ENCODE measurements at regions not wholly inside any gene's neighbourhood (a gene's known extent, or its start where the extent isn't known, plus 50 kb on each side); places are given as distances from the start of the nearest gene placed in this dataset.

DNA sequence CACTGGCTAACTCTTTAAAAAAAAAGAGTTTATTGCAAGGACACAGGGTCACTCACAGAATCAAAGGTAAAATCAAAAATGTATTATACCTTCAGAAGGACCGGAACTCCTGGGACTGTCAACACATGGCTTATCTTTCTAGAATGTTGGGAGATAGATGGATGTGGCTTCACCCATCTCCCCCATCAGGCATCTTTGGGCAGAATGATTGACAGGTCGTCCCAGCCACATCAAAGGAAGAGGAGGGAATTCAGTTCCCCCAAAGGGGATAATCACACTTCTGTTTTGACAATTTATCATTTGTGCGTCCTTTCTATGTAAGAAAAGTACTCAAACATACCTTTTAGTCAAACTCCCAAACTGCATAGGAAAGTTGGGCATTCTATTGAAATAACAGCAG is 228.6 kb upstream of the CDH5 start:
- no peak overlapping the region for H3K27ac Mint-ChIP-seq
- no peaks in the 10 kb centered on the region for H3K9me3 Mint-ChIP-seq
- CTCF ChIA-PET: no interaction called here
- no peak overlapping the region for H3K4me3 Mint-ChIP-seq
- H3K36me3 Mint-ChIP-seq: no peaks in the 10 kb centered on the region
- no peaks in the 10 kb centered on the region for H3K4me1 Mint-ChIP-seq
- DNase-seq: no peak
- H3K27me3 Mint-ChIP-seq: peaks cover 18% of the 10 kb centered on the region

DNA sequence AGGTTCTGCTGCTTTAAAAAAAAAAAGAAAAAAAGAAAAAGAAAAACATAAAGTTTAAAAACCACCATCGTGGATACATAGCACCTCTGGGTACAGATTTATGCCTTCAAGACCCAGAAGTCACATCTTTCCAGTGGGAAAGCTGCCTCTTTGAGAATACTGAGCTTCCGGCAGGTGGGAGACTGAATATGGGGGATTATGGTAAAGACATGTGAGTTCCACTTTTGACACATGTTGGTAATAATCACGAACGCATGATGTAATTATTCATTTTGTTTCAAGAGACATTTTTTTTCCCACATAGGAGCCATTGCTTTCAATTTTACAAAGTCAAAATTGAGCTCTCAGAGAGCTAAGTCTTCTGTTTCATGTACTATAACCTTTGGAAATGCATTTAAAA is 229.7 kb upstream of the CDH5 start:
- no peak overlapping the region for H3K4me3 Mint-ChIP-seq
- no peaks in the 10 kb centered on the region for H3K9me3 Mint-ChIP-seq
- H3K4me1 Mint-ChIP-seq: no peaks in the 10 kb centered on the region
- CTCF ChIA-PET: no interaction called here
- H3K27me3 Mint-ChIP-seq: peaks cover 14% of the 10 kb centered on the region
- no peak overlapping the region for H3K27ac Mint-ChIP-seq
- no peaks in the 10 kb centered on the region for H3K36me3 Mint-ChIP-seq
- DNase-seq: no peak

DNA sequence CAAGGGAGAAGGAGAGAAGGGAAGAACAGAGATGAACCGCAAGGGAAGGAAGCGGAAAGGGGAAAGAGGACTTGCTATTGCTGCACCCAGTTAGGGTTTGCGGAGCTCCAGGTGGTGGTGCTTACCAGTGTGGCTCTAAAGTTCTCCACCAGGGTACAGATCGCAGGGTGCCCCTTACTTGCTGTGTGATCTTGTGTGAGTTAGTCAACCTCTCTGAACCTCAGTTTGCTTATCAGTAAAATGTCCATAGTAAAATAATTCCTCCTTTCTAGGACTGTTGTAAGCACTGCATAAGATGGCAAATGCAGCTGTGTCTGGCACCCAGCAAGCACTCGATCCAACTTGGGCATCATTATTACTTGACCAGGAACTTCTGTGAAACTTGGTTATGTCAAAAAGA is 230.7 kb upstream of the CDH5 start:
- DNase-seq: no peak
- H3K27me3 Mint-ChIP-seq: peaks cover 8% of the 10 kb centered on the region
- CTCF ChIA-PET: no interaction called here

DNA sequence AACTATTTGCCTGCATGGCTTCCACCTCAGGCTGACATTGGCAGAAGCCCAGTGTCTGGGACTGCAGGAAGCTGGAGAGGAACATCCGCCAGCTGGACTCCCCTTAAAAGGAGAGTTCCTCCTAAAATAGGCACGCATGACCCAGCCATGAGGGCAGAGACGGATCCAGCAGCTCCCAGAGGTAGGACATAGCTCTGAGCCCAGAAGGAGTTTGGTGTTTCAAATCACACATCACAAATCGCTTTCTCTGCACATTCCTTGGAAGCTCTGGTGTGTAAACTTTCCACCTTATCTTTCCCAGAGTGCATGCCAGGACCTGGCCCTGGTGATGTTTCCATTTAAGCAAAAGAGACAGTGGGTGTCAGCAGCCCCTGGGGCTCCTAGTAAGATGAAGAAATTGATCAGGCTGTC is 231.1 kb upstream of the CDH5 start:
- CTCF ChIA-PET: no interaction called here
- Mint-ChIP-seq H3K27me3 (peaks cover 10% of the 10 kb centered on the region), H3K4me1 (no peaks in the 10 kb centered on the region), H3K4me3 (no peak overlapping the region), H3K27ac (no peak overlapping the region), H3K9me3 (no peaks in the 10 kb centered on the region), H3K36me3 (no peaks in the 10 kb centered on the region)
- DNase-seq: no peak

More for the DNA sequence above, 230.7 kb upstream of the CDH5 start:
- Mint-ChIP-seq H3K27ac (no peak overlapping the region), H3K36me3 (no peaks in the 10 kb centered on the region), H3K9me3 (no peaks in the 10 kb centered on the region), H3K4me1 (no peaks in the 10 kb centered on the region), H3K4me3 (no peak overlapping the region)

DNA sequence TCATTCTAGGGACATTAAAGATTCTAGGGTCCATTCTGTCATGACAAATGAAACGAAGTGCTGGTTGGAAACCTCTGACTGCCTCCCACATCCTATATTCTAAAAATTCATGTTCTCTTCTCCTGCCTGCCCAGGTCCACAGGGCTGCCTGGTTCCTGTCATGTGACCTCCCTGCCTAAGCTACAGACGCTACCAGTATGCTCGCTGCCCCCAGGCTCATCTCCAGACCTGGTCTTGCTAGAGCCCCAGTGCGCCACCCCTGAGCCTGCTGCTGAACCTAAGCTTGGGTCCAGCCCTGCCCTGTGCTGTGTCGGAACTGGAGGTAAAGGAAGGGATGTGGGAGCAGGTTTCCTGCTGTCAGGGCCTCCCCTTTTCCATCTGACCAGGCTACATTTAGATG is 231.6 kb upstream of the CDH5 start:
- Mint-ChIP-seq H3K36me3 (no peaks in the 10 kb centered on the region), H3K27me3 (peaks cover 13% of the 10 kb centered on the region), H3K4me1 (no peaks in the 10 kb centered on the region), H3K9me3 (no peaks in the 10 kb centered on the region), H3K4me3 (no peak overlapping the region), H3K27ac (no peak overlapping the region)
- CTCF ChIA-PET: no interaction called here
- no peak for DNase-seq

DNA sequence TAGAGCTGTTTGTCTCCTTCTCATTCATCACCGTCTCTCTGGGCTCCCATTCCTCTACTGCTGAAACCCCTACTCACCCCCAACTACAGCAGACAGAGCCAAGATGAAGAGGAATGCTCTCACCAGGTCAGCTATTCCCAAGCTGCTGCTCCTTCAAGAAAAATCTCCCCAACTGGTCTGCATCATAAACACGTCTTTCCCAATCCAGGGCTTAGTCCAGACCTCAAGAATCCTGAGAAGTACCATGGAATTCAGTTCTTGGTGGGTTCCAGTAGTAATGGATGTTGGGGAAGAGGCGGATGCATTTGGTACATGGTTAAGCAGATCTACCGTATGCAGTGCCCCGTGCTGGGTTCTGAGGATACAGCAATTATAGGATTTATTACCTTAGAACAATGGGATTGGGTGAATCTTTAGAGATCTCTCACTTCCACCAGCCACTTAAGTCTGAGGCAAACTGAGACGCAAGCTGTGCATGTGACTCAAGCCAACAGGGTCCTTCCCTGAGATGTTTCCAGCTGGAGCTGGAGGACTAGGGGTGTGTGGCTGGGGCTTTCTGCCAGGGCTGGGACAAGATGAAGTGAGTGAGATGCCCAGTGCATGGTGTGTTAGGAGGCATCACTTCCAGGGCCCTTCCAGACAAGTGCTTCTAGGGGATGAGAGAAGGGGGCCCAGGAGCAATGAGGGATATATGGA is 232.7 kb upstream of the CDH5 start:
- H3K36me3 Mint-ChIP-seq: no peaks in the 10 kb centered on the region
- CTCF ChIA-PET: no interaction called here

DNA sequence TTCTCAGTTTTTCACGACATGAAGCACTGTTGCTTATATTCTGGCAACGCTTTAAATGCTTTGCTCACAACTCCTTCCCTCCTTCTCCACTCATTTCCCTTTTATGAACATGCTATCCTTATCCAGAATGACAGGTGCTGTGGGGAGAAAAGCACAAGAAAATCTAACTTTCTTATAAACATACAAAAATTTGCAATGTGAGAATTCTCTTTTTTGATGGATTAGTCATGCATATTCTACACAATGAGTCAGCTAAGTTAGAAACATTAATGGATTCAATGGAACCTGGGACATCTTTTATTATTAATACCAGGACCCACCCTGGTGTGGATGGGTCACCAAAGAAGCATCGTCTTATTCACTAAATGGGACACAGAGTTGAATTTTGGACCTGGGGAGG is 234.6 kb upstream of the CDH5 start:
- DNase-seq: no peak
- no peaks in the 10 kb centered on the region for H3K4me1 Mint-ChIP-seq
- H3K36me3 Mint-ChIP-seq: no peaks in the 10 kb centered on the region
- H3K27me3 Mint-ChIP-seq: peaks cover 39% of the 10 kb centered on the region
- no peak overlapping the region for H3K27ac Mint-ChIP-seq
- no peak overlapping the region for H3K4me3 Mint-ChIP-seq
- H3K9me3 Mint-ChIP-seq: no peaks in the 10 kb centered on the region
- CTCF ChIA-PET: no interaction called here

More for the DNA sequence above, 232.7 kb upstream of the CDH5 start:
- DNase-seq: no peak
- Mint-ChIP-seq H3K9me3 (no peaks in the 10 kb centered on the region), H3K27ac (no peak overlapping the region), H3K4me1 (no peaks in the 10 kb centered on the region), H3K4me3 (no peak overlapping the region), H3K27me3 (peaks cover 20% of the 10 kb centered on the region)

DNA sequence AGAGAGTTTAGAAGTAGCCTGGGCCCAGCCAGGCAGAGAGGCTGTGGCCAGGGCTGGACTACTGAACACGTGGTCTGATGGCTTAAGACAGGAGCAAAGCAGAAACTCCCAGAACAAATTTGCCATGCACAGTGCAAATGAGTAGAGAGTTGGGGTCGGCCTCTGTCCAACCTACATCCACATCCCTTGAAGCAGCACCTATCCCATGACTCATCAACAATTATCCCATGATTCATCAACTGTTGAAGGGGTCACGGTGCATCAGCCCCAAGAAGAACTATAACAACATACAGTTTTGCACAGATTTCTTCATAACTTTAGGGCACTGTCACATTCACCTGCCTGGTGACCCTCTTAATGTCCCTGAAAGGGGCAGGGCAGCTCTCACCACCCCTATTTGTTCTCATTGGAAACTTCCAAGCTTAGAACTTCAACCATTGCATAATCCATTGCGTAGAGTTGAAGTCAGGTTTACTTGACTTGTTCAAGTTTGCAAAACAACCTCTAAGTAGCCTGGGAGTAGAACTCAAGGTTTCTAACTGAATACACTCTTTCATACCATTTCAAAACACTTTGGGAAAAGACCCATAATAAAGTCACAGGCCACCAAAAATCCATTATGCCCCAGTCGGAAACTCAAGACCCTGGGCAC is 235.2 kb upstream of the CDH5 start:
- H3K4me1 Mint-ChIP-seq: no peaks in the 10 kb centered on the region
- no peaks in the 10 kb centered on the region for H3K9me3 Mint-ChIP-seq
- CTCF ChIA-PET: no interaction called here
- H3K36me3 Mint-ChIP-seq: no peaks in the 10 kb centered on the region
- H3K4me3 Mint-ChIP-seq: no peak overlapping the region
- H3K27ac Mint-ChIP-seq: no peak overlapping the region
- no peak for DNase-seq
- peaks cover 45% of the 10 kb centered on the region for H3K27me3 Mint-ChIP-seq

DNA sequence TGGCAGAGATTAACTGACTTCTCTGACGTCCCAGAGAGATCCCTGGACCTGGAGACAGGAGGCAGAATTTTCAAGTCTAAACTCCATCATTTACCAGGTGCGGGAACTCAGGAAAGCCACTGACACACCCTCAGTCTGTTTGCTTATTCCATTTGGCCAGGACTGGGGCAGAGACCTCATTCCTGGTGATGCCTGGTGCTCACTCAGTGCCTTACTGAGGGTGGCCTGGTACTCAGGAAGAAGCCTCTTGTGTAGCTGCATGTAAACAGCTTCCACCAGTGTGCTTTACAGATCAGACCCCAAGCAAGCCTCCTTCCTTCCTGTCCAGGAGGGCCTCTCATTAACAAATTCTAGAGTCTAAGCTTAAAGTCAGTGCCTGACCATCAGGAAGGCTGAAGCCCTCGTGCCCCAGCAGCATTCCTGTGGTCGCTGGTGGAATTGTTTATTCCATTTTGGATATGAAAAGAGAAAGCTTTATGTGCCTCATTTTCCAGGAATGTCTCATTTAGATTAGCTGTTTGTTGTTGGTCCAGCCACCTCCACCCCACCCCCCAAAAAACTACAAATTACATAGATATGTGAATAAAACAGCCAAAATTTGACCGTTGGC is 236.1 kb upstream of the CDH5 start:
- H3K4me3 Mint-ChIP-seq: no peak overlapping the region
- no peak for DNase-seq
- H3K27me3 Mint-ChIP-seq: peaks cover 49% of the 10 kb centered on the region
- no peaks in the 10 kb centered on the region for H3K36me3 Mint-ChIP-seq
- no peaks in the 10 kb centered on the region for H3K4me1 Mint-ChIP-seq
- no peaks in the 10 kb centered on the region for H3K9me3 Mint-ChIP-seq
- H3K27ac Mint-ChIP-seq: no peak overlapping the region
- CTCF ChIA-PET: no interaction called here

DNA sequence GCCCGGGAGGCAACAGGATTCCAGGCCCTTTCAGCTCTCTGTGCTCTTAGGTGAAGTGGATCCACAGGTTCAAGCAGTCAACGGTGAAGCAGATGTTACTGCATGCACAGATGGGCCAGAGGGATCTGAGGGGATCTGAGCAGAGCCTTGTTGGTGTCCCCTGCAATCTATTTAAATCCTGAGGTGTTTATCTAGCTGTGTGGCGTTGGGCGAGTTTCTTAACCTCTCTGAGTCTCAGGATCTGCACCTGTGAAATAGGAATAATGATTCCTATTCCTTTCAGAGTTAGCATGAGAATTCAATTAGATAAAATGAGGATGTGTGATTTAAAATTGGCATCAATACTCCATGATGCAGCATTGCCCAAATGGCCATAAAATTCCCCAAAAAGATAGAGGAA is 237.3 kb upstream of the CDH5 start:
- no peak for DNase-seq
- Mint-ChIP-seq H3K27me3 (peaks cover 46% of the 10 kb centered on the region), H3K4me1 (no peaks in the 10 kb centered on the region), H3K9me3 (no peaks in the 10 kb centered on the region), H3K36me3 (no peaks in the 10 kb centered on the region), H3K27ac (no peak overlapping the region), H3K4me3 (no peak overlapping the region)
- CTCF ChIA-PET: no interaction called here

DNA sequence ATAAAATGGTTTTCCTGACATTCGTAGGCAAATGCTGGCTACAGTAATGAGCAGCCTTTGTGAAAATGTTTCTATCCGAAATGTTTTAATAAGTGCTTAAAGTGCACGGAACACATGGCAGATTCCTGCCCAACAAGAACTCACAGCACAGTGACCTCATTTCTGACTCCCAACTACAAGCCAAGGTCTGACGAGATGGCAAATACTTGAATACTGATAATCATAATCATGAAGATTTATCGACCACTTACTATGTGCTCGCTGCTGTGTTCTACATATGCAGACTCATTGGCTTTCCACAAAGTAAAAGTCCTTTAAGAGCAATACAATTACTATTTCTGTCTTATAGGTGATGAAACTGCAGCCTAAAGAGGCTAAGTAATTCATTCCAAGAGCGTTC is 238.1 kb upstream of the CDH5 start:
- DNase-seq: no peak
- no peaks in the 10 kb centered on the region for H3K36me3 Mint-ChIP-seq
- peaks cover 46% of the 10 kb centered on the region for H3K27me3 Mint-ChIP-seq
- H3K9me3 Mint-ChIP-seq: no peaks in the 10 kb centered on the region
- H3K4me3 Mint-ChIP-seq: no peak overlapping the region
- CTCF ChIA-PET: no interaction called here
- H3K4me1 Mint-ChIP-seq: no peaks in the 10 kb centered on the region
- no peak overlapping the region for H3K27ac Mint-ChIP-seq

DNA sequence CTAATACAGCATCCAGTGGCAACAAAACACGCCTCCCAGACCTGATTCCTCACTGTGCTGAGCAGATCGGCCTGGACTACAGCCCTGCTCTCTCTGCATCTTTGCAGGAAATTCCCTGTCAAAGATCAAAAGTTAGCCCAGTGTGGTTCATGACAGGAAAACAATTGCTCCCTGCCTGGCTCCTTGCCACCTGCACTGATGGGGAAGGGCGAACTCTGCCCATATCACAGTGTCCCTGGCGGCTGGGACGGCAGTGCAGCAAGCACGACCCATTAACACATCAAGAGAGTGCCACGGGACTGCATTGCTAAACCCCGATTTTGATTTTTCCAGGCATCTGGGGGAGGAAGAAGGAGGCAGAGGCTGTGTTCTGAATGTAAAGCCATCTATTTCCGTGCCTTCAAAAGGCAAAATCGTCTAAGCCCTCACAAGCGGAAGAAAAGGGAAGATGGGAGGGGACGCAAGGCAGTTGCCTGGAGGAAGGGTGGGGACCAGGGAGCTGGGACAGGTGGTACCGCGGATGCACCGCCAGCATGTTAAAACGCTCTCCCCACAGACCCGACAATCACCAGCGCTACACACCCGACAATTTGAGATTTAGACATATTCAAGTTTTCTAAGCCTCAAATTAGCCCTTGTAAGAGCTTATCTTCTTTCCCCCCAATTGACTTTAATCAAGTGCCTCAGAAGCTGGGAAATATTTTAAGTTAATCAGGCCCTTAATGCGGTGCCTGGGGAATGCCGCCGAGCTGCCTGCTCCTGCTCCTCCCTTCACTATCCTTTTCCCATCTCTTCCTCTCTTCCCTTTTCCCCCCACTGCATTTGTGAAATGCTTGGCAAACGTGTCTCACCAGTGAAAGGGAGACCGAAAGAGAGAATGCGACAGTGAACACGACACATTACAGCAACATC is 238.8 kb upstream of the CDH5 start:
- CTCF ChIA-PET: no interaction called here
- no peaks in the 10 kb centered on the region for H3K36me3 Mint-ChIP-seq
- no peak overlapping the region for H3K4me3 Mint-ChIP-seq
- no peak overlapping the region for H3K27ac Mint-ChIP-seq
- no peaks in the 10 kb centered on the region for H3K4me1 Mint-ChIP-seq
- peaks cover 46% of the 10 kb centered on the region for H3K27me3 Mint-ChIP-seq
- DNase-seq: no peak
- H3K9me3 Mint-ChIP-seq: no peaks in the 10 kb centered on the region

DNA sequence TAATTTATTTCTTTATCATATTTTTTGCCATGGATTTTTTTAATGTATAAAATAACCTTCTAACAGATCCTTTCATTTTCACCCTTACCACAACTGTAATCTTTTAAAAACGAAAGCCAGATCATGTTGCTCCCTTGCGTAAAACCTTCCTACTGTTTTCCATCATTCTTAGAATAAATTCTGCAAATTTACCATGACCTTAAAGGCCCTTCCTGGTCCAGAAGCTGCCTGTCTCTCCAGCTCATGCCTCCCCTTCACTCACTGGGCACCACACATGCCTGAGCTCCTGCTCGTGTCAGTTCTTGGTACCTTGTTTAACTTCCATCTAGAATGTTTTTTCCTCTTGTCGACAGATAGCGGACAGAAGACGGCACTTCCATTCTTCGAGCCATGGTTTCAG is 245.0 kb upstream of the CDH5 start:
- no peak for DNase-seq
- CTCF ChIA-PET: no interaction called here
- no peaks in the 10 kb centered on the region for H3K36me3 Mint-ChIP-seq
- H3K27me3 Mint-ChIP-seq: peaks cover 7% of the 10 kb centered on the region
- H3K27ac Mint-ChIP-seq: no peak overlapping the region
- no peak overlapping the region for H3K4me3 Mint-ChIP-seq
- no peaks in the 10 kb centered on the region for H3K9me3 Mint-ChIP-seq
- no peaks in the 10 kb centered on the region for H3K4me1 Mint-ChIP-seq

DNA sequence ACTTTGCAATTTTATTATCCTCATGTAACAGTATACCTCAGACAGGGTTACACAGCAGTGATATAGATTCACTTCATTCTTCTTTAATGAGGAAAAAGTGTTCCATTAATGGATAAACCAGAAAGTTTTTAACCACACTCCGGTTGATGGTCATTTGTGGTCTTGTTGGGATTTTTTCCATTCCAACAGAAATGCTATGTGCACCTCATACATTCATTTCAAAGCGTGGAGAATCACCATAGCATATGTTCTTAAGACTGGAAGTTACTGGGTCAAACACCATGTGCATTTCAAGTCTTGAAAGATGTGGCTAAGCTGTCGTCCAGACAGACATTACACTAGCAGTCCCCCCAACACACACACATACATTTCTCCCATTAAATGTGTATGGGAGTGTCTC is 245.8 kb upstream of the CDH5 start:
- CTCF ChIA-PET: no interaction called here
- no peak overlapping the region for H3K4me3 Mint-ChIP-seq
- no peak for DNase-seq

More for the DNA sequence above, 245.8 kb upstream of the CDH5 start:
- H3K36me3 Mint-ChIP-seq: no peaks in the 10 kb centered on the region
- no peaks in the 10 kb centered on the region for H3K9me3 Mint-ChIP-seq
- peaks cover 3% of the 10 kb centered on the region for H3K27me3 Mint-ChIP-seq
- no peaks in the 10 kb centered on the region for H3K4me1 Mint-ChIP-seq
- no peak overlapping the region for H3K27ac Mint-ChIP-seq

Measured in activated naive CD4-positive, alpha-beta T cell treated with anti-CD3 and anti-CD28 coated beads, Interleukin-2, amount 10 ng/mL, durations not matched to agents 7 days and 5 days (primary cell).